ENCODE measurements at regions not wholly inside any gene's neighbourhood (a gene's known extent, or its start where the extent isn't known, plus 50 kb on each side); places are given as distances from the start of the nearest gene placed in this dataset.

DNA sequence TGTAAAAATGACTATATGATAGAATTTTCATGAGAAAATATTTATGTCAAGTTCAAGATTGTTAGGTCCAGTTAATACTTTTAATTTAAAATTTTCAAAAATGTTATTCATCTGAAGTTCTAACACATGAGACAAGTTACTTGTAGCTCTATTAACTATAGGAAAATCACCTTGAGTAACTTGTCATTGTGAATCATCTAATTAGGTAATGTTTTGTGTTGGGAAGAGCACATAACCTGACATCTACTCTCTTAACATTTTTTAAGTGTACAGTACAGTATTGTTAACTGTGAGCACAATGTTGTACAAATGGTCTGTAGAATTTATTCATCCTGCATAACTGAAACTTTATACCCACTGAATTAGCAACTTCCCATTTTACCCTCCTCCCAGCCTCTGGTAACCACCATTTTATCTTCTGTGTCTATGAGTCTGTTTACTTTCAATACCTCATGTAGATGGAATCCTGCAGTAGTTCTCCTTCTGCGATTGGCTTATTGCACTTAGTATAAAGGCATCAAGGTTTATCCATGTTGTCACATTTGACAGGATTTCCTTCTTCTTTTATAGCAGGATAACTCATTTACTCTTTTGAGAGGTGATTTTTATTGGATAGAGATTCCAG, 54.6 kb downstream of the ARL4A start:
- no peaks in the 10 kb centered on the region for H3K4me1 Mint-ChIP-seq
- H3K27me3 Mint-ChIP-seq: no peaks in the 10 kb centered on the region
- no peaks in the 10 kb centered on the region for H3K36me3 Mint-ChIP-seq
- H3K4me3 Mint-ChIP-seq: no peak overlapping the region
- H3K27ac Mint-ChIP-seq: no peak overlapping the region
- DNase-seq: no peak
- H3K9me3 Mint-ChIP-seq: no peaks in the 10 kb centered on the region

DNA sequence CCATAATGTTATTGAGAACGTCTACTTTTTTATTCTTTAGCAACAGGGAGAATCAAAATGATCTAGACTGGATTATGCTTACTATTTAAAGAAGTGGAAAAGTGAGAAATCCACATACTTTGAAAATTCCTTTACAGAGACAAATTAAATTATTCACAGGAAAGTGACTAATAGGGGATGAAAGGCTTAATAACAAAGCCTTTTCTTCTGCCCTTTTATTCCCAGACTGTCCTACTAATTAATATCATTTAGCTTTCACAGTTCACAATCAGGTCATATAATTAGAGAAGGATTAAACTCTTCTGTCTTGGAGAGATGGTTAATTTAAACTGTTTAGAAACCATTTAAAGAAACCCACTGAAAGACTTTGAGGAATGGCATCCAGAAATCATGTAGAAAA, 58.8 kb downstream of the ARL4A start:
- Mint-ChIP-seq H3K4me3 (no peak overlapping the region), H3K36me3 (no peaks in the 10 kb centered on the region), H3K27ac (no peak overlapping the region), H3K27me3 (peaks cover 2% of the 10 kb centered on the region), H3K4me1 (no peaks in the 10 kb centered on the region), H3K9me3 (no peaks in the 10 kb centered on the region)
- DNase-seq: no peak

DNA sequence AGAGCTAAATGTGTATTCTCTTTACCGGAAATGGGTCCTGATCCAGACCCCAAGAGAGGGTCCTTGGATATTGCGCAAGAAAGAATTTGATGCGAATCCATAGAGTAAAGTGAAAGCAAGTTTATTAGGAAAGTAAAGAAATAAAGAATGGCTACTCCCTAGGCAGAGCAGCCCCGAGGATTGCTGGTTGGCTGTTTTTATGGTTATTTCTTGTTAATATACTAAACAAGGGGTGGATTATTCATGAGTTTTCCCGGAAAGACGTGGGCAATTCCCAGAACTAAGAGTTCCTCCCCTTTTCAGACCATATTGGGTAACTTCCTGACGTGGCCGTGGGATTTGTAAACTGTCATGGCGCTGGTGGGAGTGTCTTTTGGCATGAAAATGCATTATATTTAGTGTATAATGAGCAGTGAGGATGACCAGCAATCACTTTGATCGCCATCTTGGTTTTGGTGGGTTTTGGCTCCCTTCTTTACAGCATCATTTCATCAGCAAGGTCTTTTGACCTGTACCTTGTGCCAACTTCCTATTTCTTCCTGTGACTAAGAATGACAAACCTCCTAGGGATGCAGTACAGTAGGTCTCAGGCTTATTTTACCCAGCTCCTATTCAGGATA, 60.4 kb downstream of the ARL4A start:
- no peak overlapping the region for H3K4me3 Mint-ChIP-seq
- H3K9me3 Mint-ChIP-seq: no peaks in the 10 kb centered on the region
- no peaks in the 10 kb centered on the region for H3K4me1 Mint-ChIP-seq
- peaks cover 3% of the 10 kb centered on the region for H3K27me3 Mint-ChIP-seq
- H3K27ac Mint-ChIP-seq: no peak overlapping the region
- no peak for DNase-seq
- H3K36me3 Mint-ChIP-seq: no peaks in the 10 kb centered on the region

DNA sequence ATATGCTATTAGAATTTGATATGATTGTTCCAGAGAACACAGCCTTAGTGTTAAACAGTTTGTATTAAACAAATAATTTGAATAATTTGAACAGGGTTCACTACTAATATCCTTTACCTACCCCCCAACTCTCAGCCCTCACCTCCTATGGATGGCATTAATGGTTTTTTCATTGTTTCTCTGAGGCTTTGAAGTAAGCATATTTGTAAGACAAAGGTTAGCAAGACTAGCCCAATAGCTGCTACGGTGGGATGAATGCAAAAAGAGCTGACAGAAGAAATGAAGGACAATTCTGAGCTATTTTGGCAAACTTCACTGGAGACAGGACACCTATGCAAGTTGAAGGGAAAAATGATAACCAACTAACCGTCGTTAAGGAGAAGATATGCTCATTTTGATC, 61.6 kb downstream of the ARL4A start:
- peaks cover 3% of the 10 kb centered on the region for H3K27me3 Mint-ChIP-seq
- H3K9me3 Mint-ChIP-seq: no peaks in the 10 kb centered on the region
- no peak overlapping the region for H3K4me3 Mint-ChIP-seq
- no peaks in the 10 kb centered on the region for H3K4me1 Mint-ChIP-seq
- no peak overlapping the region for H3K27ac Mint-ChIP-seq
- no peaks in the 10 kb centered on the region for H3K36me3 Mint-ChIP-seq
- DNase-seq: no peak

DNA sequence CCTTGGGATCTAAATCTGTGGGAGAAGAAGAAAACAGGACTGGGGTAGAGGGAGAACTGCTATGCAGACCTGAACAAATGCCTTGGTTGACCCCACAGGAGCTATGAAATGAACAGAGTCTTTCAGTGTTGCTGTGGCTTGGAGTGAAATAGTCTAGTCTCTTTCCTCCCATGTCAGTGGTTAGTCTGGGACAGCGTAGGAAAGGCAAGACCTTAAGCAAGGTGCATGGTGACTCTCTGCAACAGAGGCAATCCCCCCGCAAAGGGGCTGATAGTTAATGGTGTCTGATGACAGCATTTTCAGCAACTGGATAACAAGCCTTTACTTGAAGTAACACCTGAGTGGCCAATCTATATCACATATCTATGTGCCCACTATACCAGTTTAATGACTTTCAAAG, 62.3 kb downstream of the ARL4A start:
- Mint-ChIP-seq H3K9me3 (no peaks in the 10 kb centered on the region), H3K27me3 (peaks cover 3% of the 10 kb centered on the region), H3K36me3 (no peaks in the 10 kb centered on the region), H3K4me3 (no peak overlapping the region), H3K4me1 (no peaks in the 10 kb centered on the region), H3K27ac (no peak overlapping the region)
- no peak for DNase-seq

DNA sequence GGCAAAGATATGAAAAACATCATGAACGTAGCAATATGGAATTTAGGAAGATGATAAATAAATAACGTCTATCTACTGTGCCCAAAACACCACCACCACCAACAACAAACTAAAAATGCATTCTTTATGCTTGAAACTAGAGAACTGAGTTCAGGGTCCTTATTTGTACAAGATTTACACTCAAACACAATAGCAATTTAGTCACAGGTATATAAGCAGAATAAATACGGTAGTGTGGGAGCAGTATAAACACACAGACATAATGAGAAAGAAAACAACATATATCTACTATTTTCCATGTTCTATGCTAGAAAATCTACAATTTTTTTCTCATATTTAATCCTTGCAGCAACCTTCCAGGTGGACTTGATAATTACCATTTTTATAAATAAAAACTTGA, 64.3 kb downstream of the ARL4A start:
- Mint-ChIP-seq H3K4me1 (no peaks in the 10 kb centered on the region), H3K27me3 (peaks cover 3% of the 10 kb centered on the region), H3K27ac (no peak overlapping the region), H3K9me3 (no peaks in the 10 kb centered on the region), H3K4me3 (no peak overlapping the region), H3K36me3 (no peaks in the 10 kb centered on the region)
- no peak for DNase-seq

DNA sequence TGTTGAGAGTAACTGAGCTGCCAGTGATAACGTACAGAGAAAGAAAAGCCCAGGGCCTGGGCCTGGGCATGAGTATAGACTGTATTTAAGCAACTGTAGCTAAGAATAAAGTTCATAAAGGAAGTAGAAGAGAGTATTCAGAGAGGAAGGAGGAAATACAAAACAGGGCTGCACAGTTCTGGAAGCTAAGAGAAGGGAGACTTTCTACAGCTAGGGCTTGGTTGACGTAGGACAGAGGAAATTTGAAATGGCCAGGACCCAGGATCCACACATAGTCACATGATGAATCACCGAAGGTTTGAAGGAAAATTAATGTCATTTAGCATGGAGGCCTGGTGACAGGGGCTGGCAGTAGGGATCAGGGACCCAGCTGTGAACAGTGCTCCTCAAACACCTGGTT, 66.7 kb downstream of the ARL4A start:
- no peak overlapping the region for H3K4me3 Mint-ChIP-seq
- no peaks in the 10 kb centered on the region for H3K4me1 Mint-ChIP-seq
- peaks cover 3% of the 10 kb centered on the region for H3K27me3 Mint-ChIP-seq
- no peak for DNase-seq
- H3K9me3 Mint-ChIP-seq: no peaks in the 10 kb centered on the region
- H3K27ac Mint-ChIP-seq: no peak overlapping the region
- no peaks in the 10 kb centered on the region for H3K36me3 Mint-ChIP-seq

DNA sequence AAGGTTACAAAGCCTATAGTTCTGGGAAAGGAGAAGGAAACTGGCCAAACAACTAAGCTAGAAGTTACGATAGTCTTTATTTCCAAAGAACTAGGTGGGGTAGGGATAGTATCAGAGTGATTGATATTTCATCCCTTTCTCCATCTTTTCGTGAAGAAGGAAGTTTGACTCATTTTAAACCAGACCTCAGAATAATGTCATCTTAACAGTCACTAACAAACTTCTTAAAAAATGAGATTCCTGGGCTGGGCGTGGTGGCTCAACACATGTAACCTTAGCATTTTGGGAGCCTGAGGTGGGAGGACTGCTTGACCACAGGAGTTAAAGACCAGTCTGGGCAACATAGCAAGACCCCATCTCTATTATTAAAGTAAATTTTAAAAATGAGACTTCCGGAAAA, 69.4 kb downstream of the ARL4A start:
- H3K4me1 Mint-ChIP-seq: no peaks in the 10 kb centered on the region
- H3K4me3 Mint-ChIP-seq: no peak overlapping the region
- peaks cover 3% of the 10 kb centered on the region for H3K36me3 Mint-ChIP-seq
- DNase-seq: no peak
- no peak overlapping the region for H3K27ac Mint-ChIP-seq
- peaks cover 4% of the 10 kb centered on the region for H3K27me3 Mint-ChIP-seq
- peaks cover 6% of the 10 kb centered on the region for H3K9me3 Mint-ChIP-seq

DNA sequence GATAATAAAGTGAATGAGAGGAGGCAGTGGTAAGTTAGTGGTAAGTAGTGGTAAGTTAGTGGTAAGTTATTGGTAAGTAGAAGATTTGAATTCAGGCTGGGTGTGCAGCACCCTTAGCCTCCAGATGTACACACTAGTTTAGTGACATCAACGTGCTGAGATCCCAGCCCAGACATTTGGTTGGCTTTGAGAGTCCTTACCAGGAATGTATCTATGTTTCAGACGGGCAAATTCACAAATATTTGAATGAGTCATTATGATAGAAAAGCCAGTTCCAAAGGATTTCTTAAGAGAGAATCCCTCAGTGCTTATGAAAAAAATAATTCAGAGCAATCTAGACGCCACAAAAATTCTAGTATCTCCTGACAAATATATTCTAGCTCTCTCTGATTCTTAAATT, 70.0 kb downstream of the ARL4A start:
- peaks cover 6% of the 10 kb centered on the region for H3K9me3 Mint-ChIP-seq
- peaks cover 3% of the 10 kb centered on the region for H3K36me3 Mint-ChIP-seq
- H3K4me3 Mint-ChIP-seq: no peak overlapping the region
- DNase-seq: no peak
- H3K27ac Mint-ChIP-seq: no peak overlapping the region
- H3K4me1 Mint-ChIP-seq: no peaks in the 10 kb centered on the region
- H3K27me3 Mint-ChIP-seq: peaks cover 4% of the 10 kb centered on the region

DNA sequence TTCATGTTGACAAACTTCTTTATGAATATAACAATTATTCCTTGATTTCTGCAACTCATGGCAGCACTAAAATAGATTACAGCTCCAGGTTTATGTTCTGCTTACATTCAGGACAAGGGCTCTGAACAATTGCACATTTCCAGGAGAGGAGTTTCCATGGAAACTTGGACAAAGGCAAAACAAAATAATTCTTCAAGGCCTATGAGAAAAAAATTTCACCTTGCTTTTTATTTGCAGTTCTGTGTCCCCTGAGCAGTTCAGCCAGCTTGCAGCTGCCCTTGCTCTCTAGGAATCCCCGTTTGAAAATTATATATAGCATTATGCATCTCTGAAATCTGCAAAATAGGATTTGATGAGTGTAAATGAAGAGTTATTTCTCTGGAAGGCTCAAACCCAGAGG, 71.7 kb downstream of the ARL4A start:
- Mint-ChIP-seq H3K9me3 (peaks cover 6% of the 10 kb centered on the region), H3K27ac (no peak overlapping the region), H3K36me3 (peaks cover 3% of the 10 kb centered on the region)

DNA sequence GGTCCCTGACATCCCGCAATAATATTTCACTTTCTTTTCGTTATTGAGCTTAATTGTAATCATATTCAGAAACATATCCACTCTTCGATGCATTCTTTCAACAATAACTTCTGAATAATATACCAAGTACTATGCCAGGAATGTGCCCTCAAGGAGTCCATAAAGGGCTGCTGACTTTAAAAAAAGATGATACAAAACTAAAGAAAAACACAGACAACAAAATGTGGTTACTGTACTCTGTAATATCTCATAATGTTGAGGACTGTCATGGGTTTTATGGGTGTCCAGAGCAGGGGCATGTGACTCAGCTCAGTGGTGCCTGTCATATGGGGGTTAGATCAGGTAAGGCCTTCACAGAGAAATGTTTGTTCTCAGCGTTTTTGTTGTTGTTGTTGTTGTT, 73.7 kb downstream of the ARL4A start:
- Mint-ChIP-seq H3K4me3 (no peak overlapping the region), H3K9me3 (peaks cover 6% of the 10 kb centered on the region), H3K4me1 (no peaks in the 10 kb centered on the region), H3K27ac (no peak overlapping the region), H3K27me3 (peaks cover 4% of the 10 kb centered on the region), H3K36me3 (peaks cover 3% of the 10 kb centered on the region)
- no peak for DNase-seq

More for the DNA sequence above, 71.7 kb downstream of the ARL4A start:
- Mint-ChIP-seq H3K27me3 (peaks cover 4% of the 10 kb centered on the region), H3K4me1 (no peaks in the 10 kb centered on the region), H3K4me3 (no peak overlapping the region)
- DNase-seq: no peak

DNA sequence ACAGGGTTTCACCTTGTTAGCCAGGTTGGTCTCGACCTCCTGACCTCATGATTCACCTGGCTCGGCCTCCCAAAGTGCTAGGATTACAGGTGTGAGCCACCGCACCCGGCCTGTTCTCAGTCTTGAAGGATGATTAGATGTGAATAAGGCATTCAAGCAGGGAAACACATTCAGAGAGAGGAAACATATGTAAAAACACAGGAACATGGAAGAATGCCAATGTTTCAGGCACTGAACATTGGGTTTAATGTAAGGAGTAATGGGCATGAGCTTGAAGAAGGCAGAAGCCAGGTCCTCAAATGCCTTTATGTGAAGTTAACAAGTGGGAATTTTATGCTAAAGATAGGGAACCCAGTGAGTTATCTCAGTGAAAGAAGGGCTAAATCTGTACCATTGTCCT, 74.3 kb downstream of the ARL4A start:
- Mint-ChIP-seq H3K4me1 (no peaks in the 10 kb centered on the region), H3K27me3 (peaks cover 4% of the 10 kb centered on the region), H3K27ac (no peak overlapping the region), H3K4me3 (no peak overlapping the region), H3K9me3 (peaks cover 6% of the 10 kb centered on the region), H3K36me3 (peaks cover 3% of the 10 kb centered on the region)
- no peak for DNase-seq

DNA sequence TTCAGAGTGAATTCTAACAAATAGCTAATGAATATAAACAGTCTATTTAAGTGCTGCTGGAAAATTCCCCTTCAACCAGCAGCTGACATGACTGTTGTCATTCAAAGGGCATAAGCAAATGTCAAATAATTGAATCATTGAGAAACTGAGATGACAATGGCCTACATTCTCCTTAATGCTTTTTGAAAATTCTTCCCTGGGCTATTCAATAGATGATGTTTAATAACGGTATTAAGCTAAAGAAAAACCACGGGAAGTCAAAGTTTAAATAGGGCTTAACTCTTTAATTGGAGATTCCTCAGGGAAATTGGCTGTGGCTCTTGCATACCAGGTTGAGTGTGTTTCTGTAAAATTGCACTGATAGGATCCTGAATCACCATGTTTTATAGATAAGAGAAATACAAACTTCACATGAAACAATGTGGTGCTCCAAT, 77.0 kb downstream of the ARL4A start:
- Mint-ChIP-seq H3K4me3 (no peak overlapping the region), H3K4me1 (no peaks in the 10 kb centered on the region), H3K27me3 (peaks cover 4% of the 10 kb centered on the region), H3K36me3 (peaks cover 3% of the 10 kb centered on the region), H3K27ac (no peak overlapping the region), H3K9me3 (peaks cover 6% of the 10 kb centered on the region)
- DNase-seq: no peak

DNA sequence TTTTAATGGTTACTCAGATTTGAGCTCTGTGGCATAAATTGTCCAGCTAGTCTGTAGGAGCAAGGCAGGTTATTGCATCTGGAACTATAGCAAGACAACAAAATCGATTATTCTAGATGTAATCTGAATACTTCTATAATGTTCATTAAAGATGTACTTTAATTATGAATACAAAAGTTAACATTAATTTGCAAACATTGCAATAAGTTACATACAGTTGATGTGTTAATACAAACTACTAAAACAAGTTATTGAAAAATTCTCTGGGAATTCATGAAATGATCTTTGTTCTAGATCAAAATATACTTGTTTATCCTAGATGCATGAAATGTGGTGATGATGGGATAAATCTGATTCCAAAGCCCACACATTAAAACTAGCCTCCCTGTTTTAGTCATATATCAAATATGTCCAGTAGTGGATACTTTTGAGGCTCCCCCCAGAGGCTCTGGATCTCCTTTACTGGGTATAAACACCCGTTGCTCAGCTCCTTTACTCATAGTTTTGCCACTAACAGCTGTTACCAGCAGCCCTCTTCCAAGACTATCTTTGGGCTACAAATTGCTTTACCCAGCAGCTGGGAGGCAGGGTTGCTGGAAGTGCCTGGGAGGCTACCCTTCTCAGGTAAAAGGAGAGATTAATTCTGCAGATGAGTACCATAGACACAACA, 78.1 kb downstream of the ARL4A start:
- no peaks in the 10 kb centered on the region for H3K36me3 Mint-ChIP-seq
- no peak overlapping the region for H3K4me3 Mint-ChIP-seq
- H3K27ac Mint-ChIP-seq: no peak overlapping the region
- H3K4me1 Mint-ChIP-seq: no peaks in the 10 kb centered on the region
- H3K27me3 Mint-ChIP-seq: peaks cover 9% of the 10 kb centered on the region
- H3K9me3 Mint-ChIP-seq: peaks cover 3% of the 10 kb centered on the region
- DNase-seq: no peak

DNA sequence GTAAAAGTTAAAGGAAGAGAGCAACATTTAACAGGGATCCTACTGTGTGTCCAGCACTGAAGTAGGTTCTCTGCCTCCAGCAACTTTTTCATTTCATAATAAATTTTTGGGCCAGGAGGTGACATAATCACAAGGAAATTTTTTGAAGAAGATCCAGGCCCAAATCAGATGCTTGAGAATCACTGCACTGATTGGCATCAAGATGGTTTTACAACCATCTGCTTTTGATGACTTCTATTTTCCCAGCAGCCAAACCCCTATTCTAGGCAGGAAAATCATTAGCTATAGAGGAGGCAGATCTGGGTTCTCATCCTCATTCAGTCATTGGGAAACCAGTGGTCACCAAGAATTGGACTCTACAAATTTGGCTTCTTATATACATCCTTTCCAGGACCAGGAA, 79.0 kb downstream of the ARL4A start:
- Mint-ChIP-seq H3K36me3 (no peaks in the 10 kb centered on the region), H3K4me1 (peaks cover 2% of the 10 kb centered on the region), H3K9me3 (no peaks in the 10 kb centered on the region), H3K4me3 (no peak overlapping the region), H3K27ac (no peak overlapping the region), H3K27me3 (peaks cover 7% of the 10 kb centered on the region)
- DNase-seq: no peak

DNA sequence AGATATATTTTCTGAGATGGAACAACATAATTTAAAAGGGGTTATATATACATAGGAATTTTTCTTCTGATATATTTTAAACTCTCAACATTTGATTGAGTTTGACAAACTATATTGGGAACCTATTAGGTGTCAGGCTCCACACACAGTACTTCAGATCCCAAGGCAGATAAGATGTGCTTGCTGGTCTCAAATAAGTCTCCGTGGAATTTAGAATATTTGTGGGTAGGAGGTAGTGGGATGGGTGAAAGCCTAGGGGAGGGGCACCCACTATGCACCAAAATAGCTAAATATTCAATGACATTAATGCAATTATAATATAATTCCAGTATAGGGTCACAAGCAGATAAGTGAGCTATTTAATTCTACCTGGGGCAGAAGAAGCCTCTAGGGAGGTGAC, 81.5 kb downstream of the ARL4A start:
- Mint-ChIP-seq H3K36me3 (no peaks in the 10 kb centered on the region), H3K9me3 (no peaks in the 10 kb centered on the region), H3K27me3 (peaks cover 12% of the 10 kb centered on the region), H3K27ac (no peak overlapping the region), H3K4me3 (no peak overlapping the region), H3K4me1 (peaks cover 4% of the 10 kb centered on the region)
- DNase-seq: no peak

Measured in activated naive CD8-positive, alpha-beta T cell treated with anti-CD3 and anti-CD28 coated beads for 36 hours (primary cell).